ENCODE measurements at regions not wholly inside any gene's neighbourhood (a gene's known extent, or its start where the extent isn't known, plus 50 kb on each side); places are given as distances from the start of the nearest gene placed in this dataset.
"Not testable (repeated sequence)": the region's sequence is repeated elsewhere in the genome, so short reads cannot be mapped to it uniquely, and the experiment has no call there.

DNA sequence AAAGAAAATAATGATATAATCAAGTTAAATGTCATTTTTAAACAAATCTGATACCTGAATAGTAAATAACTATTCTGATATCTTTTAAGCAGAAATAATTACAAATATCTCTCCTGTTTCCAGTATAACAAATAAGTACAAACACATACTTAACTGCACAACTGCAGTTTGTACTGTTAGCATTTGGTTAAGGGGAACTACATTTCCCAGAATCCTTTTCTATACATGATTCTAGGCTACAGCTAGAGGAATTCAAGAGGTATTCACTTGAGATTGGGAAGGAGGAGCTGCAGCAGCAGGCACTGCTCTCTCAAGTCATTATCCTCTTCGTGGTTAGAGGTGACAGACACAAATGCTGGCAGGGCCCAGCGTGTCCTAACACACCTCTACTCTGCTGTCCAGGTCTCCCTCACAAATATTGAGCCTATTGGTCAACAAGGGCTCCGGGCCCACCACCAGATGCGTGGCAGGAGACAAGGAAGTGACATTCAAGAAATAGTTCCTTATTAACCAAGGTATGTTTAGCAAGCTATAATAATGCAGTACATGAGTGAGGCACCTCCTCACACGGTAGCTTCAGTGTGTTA lies 255.1 kb upstream of the MKLN1 start:
- Histone ChIP-seq H3K4me2 (no peak overlapping the region), H3K9ac (no peak overlapping the region), H3K4me1 (peaks cover under 1% of the 10 kb centered on the region; the same call in 1 of the 2 replicates), H3K4me3 (no peak overlapping the region), H3K36me3 (no peaks in the 10 kb centered on the region), H3K9me3 (no peaks in the 10 kb centered on the region), H3K27ac (no peak overlapping the region), H3K27me3 (no peaks in the 10 kb centered on the region), H4K20me1 (no peaks in the 10 kb centered on the region)
- no peak for TF ChIP-seq Cebpa-rat (IDR thresholded peaks at IDR 0.05)

DNA sequence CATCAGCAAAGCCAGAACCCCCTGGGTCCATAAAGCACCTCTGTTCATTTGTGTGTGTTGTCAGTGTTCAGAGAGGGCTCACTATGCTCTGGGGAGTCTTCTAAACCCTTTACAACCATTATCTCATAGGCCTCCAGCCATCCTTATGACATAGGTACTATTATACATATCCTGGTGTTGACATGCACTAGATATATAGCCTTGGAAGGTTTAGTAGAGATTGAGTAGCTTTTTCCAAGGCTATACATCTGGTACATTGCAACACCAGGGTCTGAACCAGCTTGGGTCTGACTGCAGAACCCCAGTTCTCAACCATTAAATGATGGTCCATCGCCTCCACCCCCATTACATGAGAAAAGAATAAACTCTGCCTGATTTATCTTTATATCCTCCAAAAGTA lies 253.6 kb upstream of the MKLN1 start:
- Histone ChIP-seq H3K9ac (no peak overlapping the region), H4K20me1 (peaks cover under 1% of the 10 kb centered on the region; the same call in 1 of the 2 replicates), H3K27me3 (no peaks in the 10 kb centered on the region), H3K4me2 (no peak overlapping the region), H3K27ac (no peak overlapping the region), H3K36me3 (no peaks in the 10 kb centered on the region), H3K4me3 (no peak overlapping the region), H3K4me1 (no peaks in the 10 kb centered on the region), H3K9me3 (no peaks in the 10 kb centered on the region)
- no peak for TF ChIP-seq Cebpa-rat (IDR thresholded peaks at IDR 0.05)

- Histone ChIP-seq H3K27ac (no peak overlapping the region), H3K4me2 (no peak overlapping the region), H3K27me3 (no peaks in the 10 kb centered on the region), H3K4me3 (no peak overlapping the region), H3K36me3 (no peaks in the 10 kb centered on the region), H3K9me3 (no peaks in the 10 kb centered on the region), H3K9ac (no peak overlapping the region), H3K4me1 (no peaks in the 10 kb centered on the region), H4K20me1 (peaks cover 6% of the 10 kb centered on the region; the same call in 1 of the 2 replicates)
- no peak for TF ChIP-seq Cebpa-rat (IDR thresholded peaks at IDR 0.05)
Observed at GRCh38 chr7:131074585-131074984, 253.1 kb upstream of the MKLN1 start.

DNA sequence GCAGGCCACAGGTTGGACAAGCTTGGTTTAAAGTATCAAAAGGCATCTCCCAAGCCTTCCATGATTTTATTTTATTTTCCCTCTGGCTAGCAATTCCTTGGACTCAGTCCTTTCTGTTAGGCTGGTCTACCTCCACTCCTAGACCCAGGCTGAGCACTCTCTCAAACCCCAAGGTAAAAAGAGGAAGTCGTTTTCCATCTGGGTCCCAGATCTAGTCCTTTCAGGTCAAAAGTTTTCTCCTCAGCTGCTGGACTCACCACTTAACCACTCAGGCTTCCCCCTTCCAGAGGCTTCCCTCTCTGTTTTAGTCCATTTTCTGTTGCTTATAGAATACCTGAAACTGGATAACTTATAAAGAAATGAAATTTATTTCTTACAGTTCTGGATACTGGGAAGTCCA lies 252.3 kb upstream of the MKLN1 start:
- no peak for TF ChIP-seq Cebpa-rat (IDR thresholded peaks at IDR 0.05)
- H3K4me3 ChIP-seq = no peak overlapping the region
- H3K27ac ChIP-seq = no peak overlapping the region
- no peaks in the 10 kb centered on the region for H3K9me3 ChIP-seq
- no peaks in the 10 kb centered on the region for H3K27me3 ChIP-seq
- H4K20me1 ChIP-seq = peaks cover 14% of the 10 kb centered on the region; the same call in 1 of the 2 replicates
- no peaks in the 10 kb centered on the region for H3K36me3 ChIP-seq
- H3K4me1 ChIP-seq = no peaks in the 10 kb centered on the region
- H3K4me2 ChIP-seq = no peak overlapping the region
- H3K9ac ChIP-seq = no peak overlapping the region

- Histone ChIP-seq H3K9me3 (no peaks in the 10 kb centered on the region), H4K20me1 (peaks cover 14% of the 10 kb centered on the region; the same call in 1 of the 2 replicates), H3K4me3 (no peak overlapping the region), H3K27me3 (no peaks in the 10 kb centered on the region), H3K4me1 (no peaks in the 10 kb centered on the region), H3K36me3 (no peaks in the 10 kb centered on the region), H3K4me2 (no peak overlapping the region), H3K9ac (no peak overlapping the region), H3K27ac (no peak overlapping the region)
- TF ChIP-seq Cebpa-rat (IDR thresholded peaks at IDR 0.05) = no peak
Observed at GRCh38 chr7:131076032-131076431, 251.6 kb upstream of the MKLN1 start.

- H3K4me3 ChIP-seq = no peak overlapping the region
- no peaks in the 10 kb centered on the region for H3K9me3 ChIP-seq
- no peaks in the 10 kb centered on the region for H3K36me3 ChIP-seq
- no peaks in the 10 kb centered on the region for H3K27me3 ChIP-seq
- H3K9ac ChIP-seq = no peak overlapping the region
- peaks cover 20% of the 10 kb centered on the region; the same call in 1 of the 2 replicates for H4K20me1 ChIP-seq
- no peaks in the 10 kb centered on the region for H3K4me1 ChIP-seq
- H3K4me2 ChIP-seq = no peak overlapping the region
- no peak overlapping the region for H3K27ac ChIP-seq
- TF ChIP-seq Cebpa-rat (IDR thresholded peaks at IDR 0.05) = no peak
Observed at GRCh38 chr7:131076711-131077181, 250.9 kb upstream of the MKLN1 start.

DNA sequence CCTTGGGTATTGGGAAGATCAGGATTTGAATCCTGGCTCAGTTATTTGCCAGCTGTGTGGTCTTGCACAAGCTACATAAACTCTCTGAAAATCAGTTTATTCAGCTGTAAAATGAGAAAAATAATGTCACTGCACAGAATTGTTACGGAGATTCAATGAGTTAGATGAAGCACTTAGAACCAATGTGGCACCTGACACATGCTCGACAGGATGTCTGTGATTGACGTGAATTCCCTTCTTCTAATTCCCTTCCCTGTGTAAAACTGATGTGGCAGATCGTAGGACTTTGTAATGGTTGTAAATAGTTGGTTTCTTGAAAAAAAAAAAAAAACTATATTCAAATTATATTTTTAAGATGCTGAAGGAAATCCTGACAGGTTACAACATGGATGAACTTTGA lies 249.9 kb upstream of the MKLN1 start:
- H3K27ac ChIP-seq = no peak overlapping the region
- TF ChIP-seq Cebpa-rat (IDR thresholded peaks at IDR 0.05) = no peak
- no peak overlapping the region for H3K4me3 ChIP-seq
- no peak overlapping the region for H3K9ac ChIP-seq
- peaks cover 27% of the 10 kb centered on the region; the same call in 1 of the 2 replicates for H4K20me1 ChIP-seq
- no peaks in the 10 kb centered on the region for H3K27me3 ChIP-seq
- H3K36me3 ChIP-seq = no peaks in the 10 kb centered on the region
- H3K9me3 ChIP-seq = no peaks in the 10 kb centered on the region
- H3K4me2 ChIP-seq = no peak overlapping the region
- no peaks in the 10 kb centered on the region for H3K4me1 ChIP-seq

DNA sequence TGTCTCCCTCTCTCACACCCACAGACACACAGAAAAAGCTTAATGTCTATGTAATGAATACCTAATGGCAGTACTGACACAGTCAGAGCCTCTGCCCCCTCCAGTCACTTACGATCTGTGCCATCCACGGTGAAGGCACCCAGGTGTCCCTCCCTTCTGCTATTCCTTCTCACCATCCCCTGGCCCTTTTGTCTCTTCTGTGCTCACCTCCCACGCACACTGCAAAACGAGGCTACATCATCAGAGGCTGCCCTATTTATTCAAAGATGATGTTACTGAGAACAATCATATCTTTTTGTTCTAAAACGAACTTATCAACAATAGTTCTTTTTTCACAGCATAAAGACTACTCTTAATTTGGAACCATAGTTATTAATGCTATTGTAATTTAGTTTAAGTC lies 246.9 kb upstream of the MKLN1 start:
- no peak for TF ChIP-seq Cebpa-rat (IDR thresholded peaks at IDR 0.05)
- H3K27me3 ChIP-seq = no peaks in the 10 kb centered on the region
- no peaks in the 10 kb centered on the region for H3K36me3 ChIP-seq
- no peaks in the 10 kb centered on the region for H3K4me1 ChIP-seq
- no peak overlapping the region for H3K4me3 ChIP-seq
- H3K4me2 ChIP-seq = no peak overlapping the region
- H3K9ac ChIP-seq = no peak overlapping the region
- H3K9me3 ChIP-seq = no peaks in the 10 kb centered on the region
- H4K20me1 ChIP-seq = peaks cover 27% of the 10 kb centered on the region; the same call in 1 of the 2 replicates
- H3K27ac ChIP-seq = no peak overlapping the region

DNA sequence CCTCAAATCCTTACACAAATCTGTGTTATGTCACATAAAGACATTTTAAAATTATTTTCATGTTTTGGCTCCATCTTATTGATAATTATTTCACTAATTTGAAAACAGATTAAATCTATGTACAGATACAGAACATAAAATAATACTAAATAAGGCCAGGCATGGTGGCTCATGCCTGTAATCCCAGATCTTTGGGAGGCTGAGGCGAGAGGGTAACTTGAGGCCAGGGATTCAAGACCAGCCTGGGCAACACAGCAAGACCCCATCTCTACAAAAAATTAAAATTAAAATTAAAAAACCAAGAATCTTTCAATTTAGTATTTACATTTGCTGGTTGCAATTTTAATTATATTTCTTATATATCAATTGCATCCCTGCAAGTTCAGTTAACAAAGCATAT lies 246.4 kb upstream of the MKLN1 start:
- Histone ChIP-seq H3K4me1 (no peaks in the 10 kb centered on the region), H3K27me3 (no peaks in the 10 kb centered on the region), H3K36me3 (no peaks in the 10 kb centered on the region), H3K9ac (no peak overlapping the region), H3K9me3 (no peaks in the 10 kb centered on the region), H3K27ac (no peak overlapping the region), H3K4me3 (no peak overlapping the region), H4K20me1 (peaks cover 27% of the 10 kb centered on the region; the same call in 1 of the 2 replicates), H3K4me2 (no peak overlapping the region)
- TF ChIP-seq Cebpa-rat (IDR thresholded peaks at IDR 0.05) = no peak

GRCh38 chr7:131083781-131084180 lies 243.9 kb upstream of the MKLN1 start:
- no peaks in the 10 kb centered on the region for H3K36me3 ChIP-seq

GRCh38 chr7:131084336-131084735 lies 243.3 kb upstream of the MKLN1 start:
- H3K4me2 ChIP-seq, H3K27me3 ChIP-seq, H3K27ac ChIP-seq, H3K9ac ChIP-seq, H3K36me3 ChIP-seq, H3K9me3 ChIP-seq, H3K4me3 ChIP-seq, H3K4me1 ChIP-seq: not testable (repeated sequence)
- H4K20me1 ChIP-seq = peaks cover 25% of the 10 kb centered on the region; the same call in 1 of the 2 replicates

More at GRCh38 chr7:131083781-131084180, 243.9 kb upstream of the MKLN1 start:
- TF ChIP-seq Cebpa-rat (IDR thresholded peaks at IDR 0.05) = no peak
- H3K9me3 ChIP-seq = no peaks in the 10 kb centered on the region
- H3K4me1 ChIP-seq = no peaks in the 10 kb centered on the region
- H3K4me3 ChIP-seq = no peak overlapping the region
- H3K27ac ChIP-seq = no peak overlapping the region
- H4K20me1 ChIP-seq = peaks cover 27% of the 10 kb centered on the region; the same call in 1 of the 2 replicates
- H3K27me3 ChIP-seq = no peaks in the 10 kb centered on the region
- H3K4me2 ChIP-seq = no peak overlapping the region
- H3K9ac ChIP-seq = no peak overlapping the region
